ENCODE measurements at regions not wholly inside any gene's neighbourhood (a gene's known extent, or its start where the extent isn't known, plus 50 kb on each side); places are given as distances from the start of the nearest gene placed in this dataset.

- Histone ChIP-seq H3K36me3 (ENCODE audit: control insufficient read depth, insufficient read depth, low read length) (no peaks in the 10 kb centered on the region), H3K4me3 (ENCODE audit: low read depth, low read length) (no peak overlapping the region), H3K9ac (ENCODE audit: low read depth, low read length) (no peak overlapping the region), H3K9me3 (ENCODE audit: control insufficient read depth, insufficient read depth, low read length) (no peaks in the 10 kb centered on the region), H3K27me3 (ENCODE audit: control insufficient read depth, insufficient read depth, low read length) (no peaks in the 10 kb centered on the region), H3K4me1 (ENCODE audit: control insufficient read depth, insufficient read depth, low read length) (no peaks in the 10 kb centered on the region), H3K27ac (ENCODE audit: low read depth, low read length) (no peak overlapping the region)
These were observed 85.3 kb upstream of the KLHL29 start for GRCh38 chr2:23299476-23300195.

GRCh38 chr2:23301136-23301535 is 83.8 kb upstream of the KLHL29 start:
- H3K9me3 ChIP-seq (ENCODE audit: control insufficient read depth, insufficient read depth, low read length), result no peaks in the 10 kb centered on the region
- no peaks in the 10 kb centered on the region for H3K27me3 ChIP-seq (ENCODE audit: control insufficient read depth, insufficient read depth, low read length)
- no peaks in the 10 kb centered on the region for H3K36me3 ChIP-seq (ENCODE audit: control insufficient read depth, insufficient read depth, low read length)
- no peaks in the 10 kb centered on the region for H3K4me1 ChIP-seq (ENCODE audit: control insufficient read depth, insufficient read depth, low read length)
- H3K4me3 ChIP-seq (ENCODE audit: low read depth, low read length), result no peak overlapping the region
- no peak overlapping the region for H3K9ac ChIP-seq (ENCODE audit: low read depth, low read length)
- no peak overlapping the region for H3K27ac ChIP-seq (ENCODE audit: low read depth, low read length)

DNA sequence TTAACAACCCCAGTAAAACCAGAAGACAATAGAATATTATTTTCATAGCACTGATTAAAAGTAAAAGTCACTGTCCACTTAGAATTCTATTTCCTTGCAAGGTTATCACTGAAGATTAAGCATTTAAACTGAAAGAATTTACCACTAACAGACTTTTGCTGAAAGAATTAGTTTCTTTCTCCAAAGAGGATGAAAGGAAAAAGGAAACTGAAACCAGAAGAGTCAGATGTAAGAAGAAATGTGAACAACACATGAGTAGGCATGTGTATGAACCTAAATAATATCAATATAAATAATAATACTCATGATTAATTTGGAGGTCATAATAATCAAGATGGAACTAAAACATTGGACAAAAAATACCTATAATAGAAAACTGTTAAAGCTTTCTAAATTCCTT is 82.4 kb upstream of the KLHL29 start:
- no peak overlapping the region for H3K9ac ChIP-seq (ENCODE audit: low read depth, low read length)
- no peaks in the 10 kb centered on the region for H3K4me1 ChIP-seq (ENCODE audit: control insufficient read depth, insufficient read depth, low read length)
- H3K9me3 ChIP-seq (ENCODE audit: control insufficient read depth, insufficient read depth, low read length), result no peaks in the 10 kb centered on the region
- H3K27me3 ChIP-seq (ENCODE audit: control insufficient read depth, insufficient read depth, low read length), result no peaks in the 10 kb centered on the region
- H3K27ac ChIP-seq (ENCODE audit: low read depth, low read length), result no peak overlapping the region
- H3K4me3 ChIP-seq (ENCODE audit: low read depth, low read length), result no peak overlapping the region
- H3K36me3 ChIP-seq (ENCODE audit: control insufficient read depth, insufficient read depth, low read length), result no peaks in the 10 kb centered on the region

GRCh38 chr2:23306401-23306800 is 78.6 kb upstream of the KLHL29 start:
- no peaks in the 10 kb centered on the region for H3K4me1 ChIP-seq (ENCODE audit: control insufficient read depth, insufficient read depth, low read length)
- no peaks in the 10 kb centered on the region for H3K9me3 ChIP-seq (ENCODE audit: control insufficient read depth, insufficient read depth, low read length)
- no peaks in the 10 kb centered on the region for H3K27me3 ChIP-seq (ENCODE audit: control insufficient read depth, insufficient read depth, low read length)
- H3K27ac ChIP-seq (ENCODE audit: low read depth, low read length), result no peak overlapping the region
- H3K9ac ChIP-seq (ENCODE audit: low read depth, low read length), result no peak overlapping the region
- H3K4me3 ChIP-seq (ENCODE audit: low read depth, low read length), result no peak overlapping the region
- H3K36me3 ChIP-seq (ENCODE audit: control insufficient read depth, insufficient read depth, low read length), result no peaks in the 10 kb centered on the region

GRCh38 chr2:23311186-23311585 is 73.8 kb upstream of the KLHL29 start:
- Histone ChIP-seq H3K27me3 (ENCODE audit: control insufficient read depth, insufficient read depth, low read length) (no peaks in the 10 kb centered on the region), H3K4me1 (ENCODE audit: control insufficient read depth, insufficient read depth, low read length) (no peaks in the 10 kb centered on the region), H3K4me3 (ENCODE audit: low read depth, low read length) (no peak overlapping the region), H3K36me3 (ENCODE audit: control insufficient read depth, insufficient read depth, low read length) (no peaks in the 10 kb centered on the region), H3K9me3 (ENCODE audit: control insufficient read depth, insufficient read depth, low read length) (no peaks in the 10 kb centered on the region), H3K9ac (ENCODE audit: low read depth, low read length) (no peak overlapping the region), H3K27ac (ENCODE audit: low read depth, low read length) (no peak overlapping the region)

GRCh38 chr2:23312996-23313606 is 71.9 kb upstream of the KLHL29 start:
- Histone ChIP-seq H3K4me3 (ENCODE audit: low read depth, low read length) (no peak overlapping the region), H3K9ac (ENCODE audit: low read depth, low read length) (no peak overlapping the region), H3K36me3 (ENCODE audit: control insufficient read depth, insufficient read depth, low read length) (no peaks in the 10 kb centered on the region), H3K27me3 (ENCODE audit: control insufficient read depth, insufficient read depth, low read length) (no peaks in the 10 kb centered on the region), H3K27ac (ENCODE audit: low read depth, low read length) (no peak overlapping the region), H3K4me1 (ENCODE audit: control insufficient read depth, insufficient read depth, low read length) (no peaks in the 10 kb centered on the region), H3K9me3 (ENCODE audit: control insufficient read depth, insufficient read depth, low read length) (no peaks in the 10 kb centered on the region)

- Histone ChIP-seq H3K4me1 (ENCODE audit: control insufficient read depth, insufficient read depth, low read length) (no peaks in the 10 kb centered on the region), H3K9ac (ENCODE audit: low read depth, low read length) (no peak overlapping the region), H3K9me3 (ENCODE audit: control insufficient read depth, insufficient read depth, low read length) (no peaks in the 10 kb centered on the region), H3K4me3 (ENCODE audit: low read depth, low read length) (no peak overlapping the region), H3K36me3 (ENCODE audit: control insufficient read depth, insufficient read depth, low read length) (no peaks in the 10 kb centered on the region), H3K27ac (ENCODE audit: low read depth, low read length) (no peak overlapping the region), H3K27me3 (ENCODE audit: control insufficient read depth, insufficient read depth, low read length) (no peaks in the 10 kb centered on the region)
These were observed 70.3 kb upstream of the KLHL29 start for GRCh38 chr2:23314687-23315086.

DNA sequence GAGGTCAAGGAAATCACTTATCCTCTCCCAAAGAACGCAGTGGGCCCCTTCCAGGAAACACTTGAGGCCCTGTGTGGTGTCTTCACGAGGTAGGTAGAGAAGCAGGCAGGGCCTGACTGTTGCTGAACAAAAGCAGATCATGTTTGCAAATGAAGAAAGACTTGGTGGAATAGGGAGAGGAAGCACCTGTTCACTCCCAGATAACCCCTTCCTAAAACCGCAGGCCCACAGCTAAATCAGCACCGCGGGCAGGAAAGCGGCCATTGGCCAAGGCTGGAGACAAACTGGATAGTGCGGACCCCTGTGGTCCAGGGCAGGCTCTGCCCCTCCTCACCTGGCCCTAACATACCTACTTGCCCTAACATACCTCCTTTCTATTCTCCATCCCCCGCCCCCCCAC is 64.9 kb upstream of the KLHL29 start:
- no peaks in the 10 kb centered on the region for H3K4me1 ChIP-seq (ENCODE audit: control insufficient read depth, insufficient read depth, low read length)
- no peaks in the 10 kb centered on the region for H3K9me3 ChIP-seq (ENCODE audit: control insufficient read depth, insufficient read depth, low read length)
- H3K27me3 ChIP-seq (ENCODE audit: control insufficient read depth, insufficient read depth, low read length), result no peaks in the 10 kb centered on the region

GRCh38 chr2:23321751-23322150 is 63.2 kb upstream of the KLHL29 start:
- H3K27ac ChIP-seq (ENCODE audit: low read depth, low read length), result no peak overlapping the region
- no peaks in the 10 kb centered on the region for H3K4me1 ChIP-seq (ENCODE audit: control insufficient read depth, insufficient read depth, low read length)
- no peaks in the 10 kb centered on the region for H3K27me3 ChIP-seq (ENCODE audit: control insufficient read depth, insufficient read depth, low read length)
- H3K9me3 ChIP-seq (ENCODE audit: control insufficient read depth, insufficient read depth, low read length), result no peaks in the 10 kb centered on the region
- no peak overlapping the region for H3K9ac ChIP-seq (ENCODE audit: low read depth, low read length)
- no peak overlapping the region for H3K4me3 ChIP-seq (ENCODE audit: low read depth, low read length)
- H3K36me3 ChIP-seq (ENCODE audit: control insufficient read depth, insufficient read depth, low read length), result no peaks in the 10 kb centered on the region

More for the DNA sequence above, 64.9 kb upstream of the KLHL29 start:
- H3K36me3 ChIP-seq (ENCODE audit: control insufficient read depth, insufficient read depth, low read length), result no peaks in the 10 kb centered on the region
- H3K4me3 ChIP-seq (ENCODE audit: low read depth, low read length), result no peak overlapping the region
- no peak overlapping the region for H3K27ac ChIP-seq (ENCODE audit: low read depth, low read length)
- H3K9ac ChIP-seq (ENCODE audit: low read depth, low read length), result no peak overlapping the region

GRCh38 chr2:23322567-23323197 is 62.3 kb upstream of the KLHL29 start:
- H3K27ac ChIP-seq (ENCODE audit: low read depth, low read length), result no peak overlapping the region
- H3K9ac ChIP-seq (ENCODE audit: low read depth, low read length), result no peak overlapping the region
- H3K4me3 ChIP-seq (ENCODE audit: low read depth, low read length), result no peak overlapping the region
- no peaks in the 10 kb centered on the region for H3K4me1 ChIP-seq (ENCODE audit: control insufficient read depth, insufficient read depth, low read length)
- no peaks in the 10 kb centered on the region for H3K27me3 ChIP-seq (ENCODE audit: control insufficient read depth, insufficient read depth, low read length)
- H3K9me3 ChIP-seq (ENCODE audit: control insufficient read depth, insufficient read depth, low read length), result no peaks in the 10 kb centered on the region
- no peaks in the 10 kb centered on the region for H3K36me3 ChIP-seq (ENCODE audit: control insufficient read depth, insufficient read depth, low read length)

- Histone ChIP-seq H3K4me3 (ENCODE audit: low read depth, low read length) (no peak overlapping the region), H3K4me1 (ENCODE audit: control insufficient read depth, insufficient read depth, low read length) (no peaks in the 10 kb centered on the region), H3K9me3 (ENCODE audit: control insufficient read depth, insufficient read depth, low read length) (no peaks in the 10 kb centered on the region), H3K27ac (ENCODE audit: low read depth, low read length) (no peak overlapping the region), H3K36me3 (ENCODE audit: control insufficient read depth, insufficient read depth, low read length) (no peaks in the 10 kb centered on the region), H3K27me3 (ENCODE audit: control insufficient read depth, insufficient read depth, low read length) (no peaks in the 10 kb centered on the region), H3K9ac (ENCODE audit: low read depth, low read length) (no peak overlapping the region)
These were observed 61.6 kb upstream of the KLHL29 start for GRCh38 chr2:23323198-23323916.

Measured in HUES48 (cell line).